Neural progenitor cell (in vitro differentiated cells): ENCODE measurements at regions not wholly inside any gene's neighbourhood (a gene's known extent, or its start where the extent isn't known, plus 50 kb on each side); places are given as distances from the start of the nearest gene placed in this dataset.

Experiments used
- EZH2 ChIP-seq: fragments of 200-600 bp; sonication (generic); IDR thresholded peaks from 2 replicates; pipeline ENCODE4 v1.6.1; 2017; ENCODE audit warnings: antibody characterized with exemption, mild to moderate bottlenecking, moderate library complexity
- EZH2phosphoT487 ChIP-seq: fragments of 200-600 bp; sonication (generic); IDR thresholded peaks from 2 replicates; pipeline ENCODE4 v1.6.1; 2017; ENCODE audit warnings: antibody characterized with exemption
- TF ChIP-seq, protein P1 (sequence below): fragments of 200-600 bp; sonication (generic); IDR thresholded peaks from 2 replicates; pipeline ENCODE4 v1.5.1; 2017; ENCODE audit warnings: antibody characterized with exemption, mild to moderate bottlenecking

DNA sequence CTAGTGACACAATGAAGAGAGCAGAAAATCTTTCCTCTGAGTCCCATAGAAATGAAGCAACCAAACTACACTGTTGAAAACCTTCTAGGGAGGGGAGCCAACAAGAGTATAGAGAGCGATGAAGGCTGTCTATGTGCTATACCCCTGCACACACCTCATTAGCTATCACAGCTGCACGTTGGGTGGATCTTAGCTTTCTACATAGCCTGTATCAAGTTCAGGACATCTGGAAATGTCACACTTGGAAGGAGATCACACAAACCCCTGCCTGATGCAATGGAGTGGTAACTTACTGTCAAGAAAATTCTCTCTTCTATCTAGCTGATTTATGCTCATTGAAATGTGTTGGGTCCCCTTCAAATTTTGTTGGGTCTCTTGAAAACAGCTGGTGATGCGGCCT, 127.0 kb upstream of the NTRK2 start:
- TF ChIP-seq, protein P1, sequence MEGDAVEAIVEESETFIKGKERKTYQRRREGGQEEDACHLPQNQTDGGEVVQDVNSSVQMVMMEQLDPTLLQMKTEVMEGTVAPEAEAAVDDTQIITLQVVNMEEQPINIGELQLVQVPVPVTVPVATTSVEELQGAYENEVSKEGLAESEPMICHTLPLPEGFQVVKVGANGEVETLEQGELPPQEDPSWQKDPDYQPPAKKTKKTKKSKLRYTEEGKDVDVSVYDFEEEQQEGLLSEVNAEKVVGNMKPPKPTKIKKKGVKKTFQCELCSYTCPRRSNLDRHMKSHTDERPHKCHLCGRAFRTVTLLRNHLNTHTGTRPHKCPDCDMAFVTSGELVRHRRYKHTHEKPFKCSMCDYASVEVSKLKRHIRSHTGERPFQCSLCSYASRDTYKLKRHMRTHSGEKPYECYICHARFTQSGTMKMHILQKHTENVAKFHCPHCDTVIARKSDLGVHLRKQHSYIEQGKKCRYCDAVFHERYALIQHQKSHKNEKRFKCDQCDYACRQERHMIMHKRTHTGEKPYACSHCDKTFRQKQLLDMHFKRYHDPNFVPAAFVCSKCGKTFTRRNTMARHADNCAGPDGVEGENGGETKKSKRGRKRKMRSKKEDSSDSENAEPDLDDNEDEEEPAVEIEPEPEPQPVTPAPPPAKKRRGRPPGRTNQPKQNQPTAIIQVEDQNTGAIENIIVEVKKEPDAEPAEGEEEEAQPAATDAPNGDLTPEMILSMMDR = no peak
- TF ChIP-seq EZH2 = no peak
- no peak for TF ChIP-seq EZH2phosphoT487
